Neural progenitor cell (in vitro differentiated cells): ENCODE measurements at regions not wholly inside any gene's neighbourhood (a gene's known extent, or its start where the extent isn't known, plus 50 kb on each side); places are given as distances from the start of the nearest gene placed in this dataset.

ENCODE experiments used
- DNase-seq: peaks from one replicate; pipeline ENCODE4 v3.0.0-alpha.2; 2016; ENCODE audit warnings: low spot score
- H2AFZ ChIP-seq: fragments of 200-600 bp; sonication (generic); replicated peaks from 2 replicates; pipeline ENCODE4 v1.6.1; 2016; ENCODE audit warnings: antibody characterized with exemption
- H3F3A ChIP-seq: fragments of 200-600 bp; sonication (generic); 2 replicates; pipeline ENCODE4 v1.6.1; 2016; ENCODE audit warnings: antibody characterized with exemption, low read depth
- H3K27ac ChIP-seq: fragments of 200-600 bp; sonication (generic); 2 replicates; pipeline ENCODE4 v1.5.1; 2016; ENCODE audit warnings: mild to moderate bottlenecking
- H3K27me3 ChIP-seq: fragments of 200-600 bp; sonication (generic); 2 replicates; pipeline ENCODE4 v1.6.1; 2016; ENCODE audit warnings: mild to moderate bottlenecking, moderate library complexity
- H3K36me3 ChIP-seq: fragments of 200-600 bp; sonication (generic); 2 replicates; pipeline ENCODE4 v1.5.1; 2016
- H3K4me1 ChIP-seq: fragments of 200-600 bp; sonication (generic); 2 replicates; pipeline ENCODE4 v1.6.1; 2016; ENCODE audit warnings: mixed run types
- H3K4me2 ChIP-seq: fragments of 200-600 bp; sonication (generic); 2 replicates; pipeline ENCODE4 v1.6.1; 2016
- H3K4me3 ChIP-seq: fragments of 200-600 bp; sonication (generic); 2 replicates; pipeline ENCODE4 v1.5.1; 2016
- H3K79me2 ChIP-seq: fragments of 200-600 bp; sonication (generic); 2 replicates; pipeline ENCODE4 v1.6.1; 2016; ENCODE audit warnings: low read depth
- H3K9ac ChIP-seq: fragments of 200-600 bp; sonication (generic); 2 replicates; pipeline ENCODE4 v1.6.1; 2016
- H3K9me3 ChIP-seq: fragments of 200-600 bp; sonication (generic); 2 replicates; pipeline ENCODE4 v1.5.1; 2016; ENCODE audit warnings: low read depth
- H4K20me1 ChIP-seq: fragments of 200-600 bp; sonication (generic); 2 replicates; pipeline ENCODE4 v1.6.1; 2016; ENCODE audit warnings: low read depth
- H3K27ac Mint-ChIP-seq: 3 replicates; pipeline ENCODE4 v1.8.0; 2021; ENCODE audit warnings: mixed read lengths
- H3K27me3 Mint-ChIP-seq: 2 replicates; pipeline ENCODE4 v1.8.0; 2022; ENCODE audit warnings: low read depth, mild to moderate bottlenecking, inconsistent platforms, moderate library complexity, mixed read lengths; ENCODE audit not compliant: insufficient read depth
- H3K36me3 Mint-ChIP-seq: 3 replicates; pipeline ENCODE4 v1.8.0; 2021; ENCODE audit warnings: mixed read lengths
- H3K4me1 Mint-ChIP-seq: 3 replicates; pipeline ENCODE4 v1.8.0; 2021; ENCODE audit warnings: mixed read lengths
- H3K4me3 Mint-ChIP-seq: 3 replicates; pipeline ENCODE4 v1.8.0; 2021; ENCODE audit warnings: mild to moderate bottlenecking, moderate library complexity, mixed read lengths
- H3K9me3 Mint-ChIP-seq: 3 replicates; pipeline ENCODE4 v1.8.0; 2020; ENCODE audit warnings: mixed read lengths
- CTCF ChIP-seq: fragments of 200-600 bp; sonication (generic); IDR thresholded peaks from 2 replicates; pipeline ENCODE4 v1.5.1; 2017; ENCODE audit warnings: antibody characterized with exemption, mild to moderate bottlenecking
- EZH2 ChIP-seq: fragments of 200-600 bp; sonication (generic); IDR thresholded peaks from 2 replicates; pipeline ENCODE4 v1.6.1; 2017; ENCODE audit warnings: antibody characterized with exemption, mild to moderate bottlenecking, moderate library complexity
- EZH2phosphoT487 ChIP-seq: fragments of 200-600 bp; sonication (generic); IDR thresholded peaks from 2 replicates; pipeline ENCODE4 v1.6.1; 2017; ENCODE audit warnings: antibody characterized with exemption

- Mint-ChIP-seq H3K9me3 (no peaks in the 10 kb centered on the region), H3K4me3 (no peak overlapping the region), H3K4me1 (peaks cover 5% of the 10 kb centered on the region), H3K36me3 (no peaks in the 10 kb centered on the region), H3K27me3 (no peaks in the 10 kb centered on the region), H3K27ac (no peak overlapping the region)
- Histone ChIP-seq H4K20me1 (no peaks in the 10 kb centered on the region), H3K4me3 (no peak overlapping the region), H3K27ac (no peak overlapping the region), H3F3A (no peaks in the 10 kb centered on the region), H3K79me2 (no peaks in the 10 kb centered on the region), H3K9me3 (no peaks in the 10 kb centered on the region), H2AFZ (no peak overlapping the region), H3K9ac (no peak overlapping the region), H3K4me1 (no peaks in the 10 kb centered on the region), H3K27me3 (no peaks in the 10 kb centered on the region), H3K4me2 (no peak overlapping the region), H3K36me3 (no peaks in the 10 kb centered on the region)
- no peak for DNase-seq
- no peak for TF ChIP-seq CTCF
- no peak for TF ChIP-seq EZH2
- TF ChIP-seq EZH2phosphoT487 = no peak
Measured at GRCh38 chr3:80190051-80190450, 422.3 kb upstream of the ROBO1 start.

GRCh38 chr3:80187981-80188380 is 420.2 kb upstream of the ROBO1 start:
- TF ChIP-seq CTCF (no peak), EZH2phosphoT487 (no peak), EZH2 (no peak)
- no peaks in the 10 kb centered on the region for H3K27me3 ChIP-seq
- no peaks in the 10 kb centered on the region for H3K79me2 ChIP-seq
- Mint-ChIP-seq H3K27me3 (no peaks in the 10 kb centered on the region), H3K27ac (no peak overlapping the region), H3K9me3 (no peaks in the 10 kb centered on the region), H3K36me3 (no peaks in the 10 kb centered on the region), H3K4me3 (no peak overlapping the region), H3K4me1 (peaks cover 5% of the 10 kb centered on the region)
- H2AFZ ChIP-seq = no peak overlapping the region
- H3K4me2 ChIP-seq = no peak overlapping the region
- no peaks in the 10 kb centered on the region for H3K9me3 ChIP-seq
- no peak for DNase-seq
- no peaks in the 10 kb centered on the region for H3F3A ChIP-seq
- H3K4me3 ChIP-seq = no peak overlapping the region
- no peaks in the 10 kb centered on the region for H4K20me1 ChIP-seq
- H3K4me1 ChIP-seq = no peaks in the 10 kb centered on the region
- no peak overlapping the region for H3K9ac ChIP-seq
- H3K27ac ChIP-seq = no peak overlapping the region
- H3K36me3 ChIP-seq = no peaks in the 10 kb centered on the region

- no peaks in the 10 kb centered on the region for H3K4me1 Mint-ChIP-seq
- no peak overlapping the region for H3K4me2 ChIP-seq
- H3K9me3 ChIP-seq = no peaks in the 10 kb centered on the region
- no peaks in the 10 kb centered on the region for H3K27me3 ChIP-seq
- no peaks in the 10 kb centered on the region for H3K9me3 Mint-ChIP-seq
- H3K79me2 ChIP-seq = no peaks in the 10 kb centered on the region
- no peak overlapping the region for H3K4me3 Mint-ChIP-seq
- no peak overlapping the region for H3K27ac ChIP-seq
- no peak overlapping the region for H2AFZ ChIP-seq
- no peak for DNase-seq
- no peaks in the 10 kb centered on the region for H3K4me1 ChIP-seq
- no peak overlapping the region for H3K9ac ChIP-seq
- no peaks in the 10 kb centered on the region for H3K36me3 ChIP-seq
- H3K27me3 Mint-ChIP-seq = no peaks in the 10 kb centered on the region
- H3K36me3 Mint-ChIP-seq = no peaks in the 10 kb centered on the region
- H3K27ac Mint-ChIP-seq = no peak overlapping the region
- H3K4me3 ChIP-seq = no peak overlapping the region
- H4K20me1 ChIP-seq = no peaks in the 10 kb centered on the region
- H3F3A ChIP-seq = no peaks in the 10 kb centered on the region
- TF ChIP-seq EZH2 (no peak), EZH2phosphoT487 (no peak), CTCF (no peak)
Measured at GRCh38 chr3:80159990-80160506, 392.2 kb upstream of the ROBO1 start.
